Keratinocyte (primary cell): ENCODE measurements at regions not wholly inside any gene's neighbourhood (a gene's known extent, or its start where the extent isn't known, plus 50 kb on each side); places are given as distances from the start of the nearest gene placed in this dataset.

Experiments used
- EZH2 ChIP-seq: IDR thresholded peaks from one replicate; pipeline ENCODE4 v1.6.1; 2012; ENCODE audit warnings: inconsistent platforms, mild to moderate bottlenecking, low read length, moderate library complexity
- TF ChIP-seq, protein P1 (sequence below), 3 experiments: IDR thresholded peaks in 1 of 3; conservative IDR thresholded peaks in 1 of 3; optimal IDR thresholded peaks in 1 of 3; 2 replicates in 2 of 3; 3 replicates in 1 of 3; pipeline versions ENCODE3 to v1.5.1; 2011; ENCODE audit warnings: low read length in 3 of 3, mild to moderate bottlenecking in 3 of 3, moderate library complexity in 2 of 3, control low read depth in 1 of 3, inconsistent platforms in 1 of 3; ENCODE audit not compliant: insufficient read depth in 2 of 3; ENCODE audit errors: extremely low read depth in 1 of 3

DNA sequence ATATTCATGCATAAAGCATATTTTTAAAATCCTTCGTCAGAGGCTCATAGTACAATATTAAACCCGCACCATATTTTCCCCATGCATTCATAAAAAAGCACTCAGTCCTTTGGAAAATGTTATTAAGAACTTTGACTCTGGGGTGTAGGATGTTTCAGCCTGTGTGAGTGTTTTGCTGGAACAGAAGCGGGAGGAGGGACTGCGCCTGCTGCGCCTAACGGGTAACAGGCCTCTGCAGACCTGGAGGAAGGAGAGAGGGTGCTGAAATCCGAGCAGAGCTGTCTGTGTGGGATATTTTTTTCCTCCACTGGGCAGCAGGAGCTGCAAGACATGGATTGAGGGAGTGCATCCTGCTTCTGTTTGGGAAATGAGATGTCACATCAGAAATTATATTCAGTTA, 483.0 kb downstream of the BRD1 start:
- TF ChIP-seq, protein P1, sequence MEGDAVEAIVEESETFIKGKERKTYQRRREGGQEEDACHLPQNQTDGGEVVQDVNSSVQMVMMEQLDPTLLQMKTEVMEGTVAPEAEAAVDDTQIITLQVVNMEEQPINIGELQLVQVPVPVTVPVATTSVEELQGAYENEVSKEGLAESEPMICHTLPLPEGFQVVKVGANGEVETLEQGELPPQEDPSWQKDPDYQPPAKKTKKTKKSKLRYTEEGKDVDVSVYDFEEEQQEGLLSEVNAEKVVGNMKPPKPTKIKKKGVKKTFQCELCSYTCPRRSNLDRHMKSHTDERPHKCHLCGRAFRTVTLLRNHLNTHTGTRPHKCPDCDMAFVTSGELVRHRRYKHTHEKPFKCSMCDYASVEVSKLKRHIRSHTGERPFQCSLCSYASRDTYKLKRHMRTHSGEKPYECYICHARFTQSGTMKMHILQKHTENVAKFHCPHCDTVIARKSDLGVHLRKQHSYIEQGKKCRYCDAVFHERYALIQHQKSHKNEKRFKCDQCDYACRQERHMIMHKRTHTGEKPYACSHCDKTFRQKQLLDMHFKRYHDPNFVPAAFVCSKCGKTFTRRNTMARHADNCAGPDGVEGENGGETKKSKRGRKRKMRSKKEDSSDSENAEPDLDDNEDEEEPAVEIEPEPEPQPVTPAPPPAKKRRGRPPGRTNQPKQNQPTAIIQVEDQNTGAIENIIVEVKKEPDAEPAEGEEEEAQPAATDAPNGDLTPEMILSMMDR (optimal IDR thresholded peaks at IDR 0.05 in 1 of 3, IDR thresholded peaks at IDR 0.05 in 1 of 3, conservative IDR thresholded peaks at IDR 0.05 in 1 of 3; ENCODE audit: extremely low read depth in 1 of 3, insufficient read depth in 2 of 3, low read length in 3 of 3) = no peak
- TF ChIP-seq EZH2 = no peak
